Activated T-cell treated with anti-CD3 and anti-CD28 coated beads, Interleukin-2, amount 50 U/mL, for 24 hours (primary cell): ENCODE measurements at regions not wholly inside any gene's neighbourhood (a gene's known extent, or its start where the extent isn't known, plus 50 kb on each side); places are given as distances from the start of the nearest gene placed in this dataset.

Experiments
- DNase-seq: peaks from one replicate; pipeline ENCODE4 v3.0.0-alpha.2; 2020
- H3K27ac Mint-ChIP-seq: 2 replicates; pipeline ENCODE4 v1.8.0; 2020; ENCODE audit warnings: mild to moderate bottlenecking, mixed read lengths
- H3K27me3 Mint-ChIP-seq: 2 replicates; pipeline ENCODE4 v1.8.0; 2020; ENCODE audit warnings: mixed read lengths
- H3K36me3 Mint-ChIP-seq: 2 replicates; pipeline ENCODE4 v1.8.0; 2020; ENCODE audit warnings: low read depth, mixed read lengths
- H3K4me1 Mint-ChIP-seq: 2 replicates; pipeline ENCODE4 v1.8.0; 2020; ENCODE audit warnings: low read depth, mixed read lengths
- H3K4me3 Mint-ChIP-seq: 2 replicates; pipeline ENCODE4 v1.8.0; 2020; ENCODE audit warnings: mild to moderate bottlenecking, moderate library complexity, mixed read lengths
- H3K9me3 Mint-ChIP-seq: 2 replicates; pipeline ENCODE4 v1.8.0; 2020; ENCODE audit warnings: mixed read lengths

GRCh38 chr11:44446366-44446762, 119.1 kb upstream of the CD82 start:
- H3K4me1 Mint-ChIP-seq: no peaks in the 10 kb centered on the region
- peaks cover 5% of the 10 kb centered on the region for H3K9me3 Mint-ChIP-seq
- no peaks in the 10 kb centered on the region for H3K36me3 Mint-ChIP-seq

GRCh38 chr11:44446996-44447771, 118.3 kb upstream of the CD82 start:
- H3K27me3 Mint-ChIP-seq: peaks cover 10% of the 10 kb centered on the region

More at GRCh38 chr11:44446366-44446762, 119.1 kb upstream of the CD82 start:
- H3K27ac Mint-ChIP-seq: no peak overlapping the region
- H3K4me3 Mint-ChIP-seq: no peak overlapping the region
- no peak for DNase-seq
- peaks cover 16% of the 10 kb centered on the region for H3K27me3 Mint-ChIP-seq

GRCh38 chr11:44450295-44450932, 115.0 kb upstream of the CD82 start:
- no peak for DNase-seq
- H3K27me3 Mint-ChIP-seq: peaks cover 6% of the 10 kb centered on the region
- no peaks in the 10 kb centered on the region for H3K9me3 Mint-ChIP-seq
- no peaks in the 10 kb centered on the region for H3K36me3 Mint-ChIP-seq
- H3K27ac Mint-ChIP-seq: no peak overlapping the region
- no peaks in the 10 kb centered on the region for H3K4me1 Mint-ChIP-seq
- H3K4me3 Mint-ChIP-seq: no peak overlapping the region

More at GRCh38 chr11:44446996-44447771, 118.3 kb upstream of the CD82 start:
- Mint-ChIP-seq H3K36me3 (no peaks in the 10 kb centered on the region), H3K9me3 (peaks cover 2% of the 10 kb centered on the region), H3K27ac (no peak overlapping the region), H3K4me3 (no peak overlapping the region), H3K4me1 (no peaks in the 10 kb centered on the region)
- no peak for DNase-seq

- peaks cover 4% of the 10 kb centered on the region for H3K27me3 Mint-ChIP-seq
- no peak overlapping the region for H3K4me3 Mint-ChIP-seq
- no peaks in the 10 kb centered on the region for H3K36me3 Mint-ChIP-seq
- no peak overlapping the region for H3K27ac Mint-ChIP-seq
- no peaks in the 10 kb centered on the region for H3K4me1 Mint-ChIP-seq
- DNase-seq: no peak
- no peaks in the 10 kb centered on the region for H3K9me3 Mint-ChIP-seq
Observed at GRCh38 chr11:44451706-44452105, 113.8 kb upstream of the CD82 start.

- Mint-ChIP-seq H3K27ac (no peak overlapping the region), H3K4me3 (no peak overlapping the region), H3K27me3 (peaks cover 1% of the 10 kb centered on the region), H3K36me3 (no peaks in the 10 kb centered on the region), H3K4me1 (no peaks in the 10 kb centered on the region), H3K9me3 (no peaks in the 10 kb centered on the region)
- no peak for DNase-seq
Observed at GRCh38 chr11:44452827-44453572, 112.5 kb upstream of the CD82 start.

GRCh38 chr11:44453871-44454270, 111.6 kb upstream of the CD82 start:
- Mint-ChIP-seq H3K4me1 (no peaks in the 10 kb centered on the region), H3K9me3 (no peaks in the 10 kb centered on the region), H3K4me3 (no peak overlapping the region), H3K27ac (no peak overlapping the region), H3K36me3 (no peaks in the 10 kb centered on the region), H3K27me3 (no peaks in the 10 kb centered on the region)
- DNase-seq: no peak

GRCh38 chr11:44454666-44455065, 110.8 kb upstream of the CD82 start:
- no peak overlapping the region for H3K27ac Mint-ChIP-seq
- H3K9me3 Mint-ChIP-seq: no peaks in the 10 kb centered on the region
- no peak overlapping the region for H3K4me3 Mint-ChIP-seq
- H3K36me3 Mint-ChIP-seq: no peaks in the 10 kb centered on the region
- no peaks in the 10 kb centered on the region for H3K27me3 Mint-ChIP-seq
- DNase-seq: no peak
- H3K4me1 Mint-ChIP-seq: no peaks in the 10 kb centered on the region

GRCh38 chr11:44456544-44457300, 108.7 kb upstream of the CD82 start:
- no peak overlapping the region for H3K4me3 Mint-ChIP-seq
- no peak for DNase-seq
- H3K4me1 Mint-ChIP-seq: no peaks in the 10 kb centered on the region
- no peaks in the 10 kb centered on the region for H3K9me3 Mint-ChIP-seq
- no peaks in the 10 kb centered on the region for H3K36me3 Mint-ChIP-seq
- H3K27me3 Mint-ChIP-seq: no peaks in the 10 kb centered on the region
- no peak overlapping the region for H3K27ac Mint-ChIP-seq

GRCh38 chr11:44457862-44458261, 107.6 kb upstream of the CD82 start:
- no peaks in the 10 kb centered on the region for H3K9me3 Mint-ChIP-seq
- H3K4me3 Mint-ChIP-seq: no peak overlapping the region
- H3K4me1 Mint-ChIP-seq: no peaks in the 10 kb centered on the region
- H3K27me3 Mint-ChIP-seq: no peaks in the 10 kb centered on the region
- no peaks in the 10 kb centered on the region for H3K36me3 Mint-ChIP-seq
- H3K27ac Mint-ChIP-seq: no peak overlapping the region
- no peak for DNase-seq

- DNase-seq: no peak
- no peaks in the 10 kb centered on the region for H3K4me1 Mint-ChIP-seq
- H3K9me3 Mint-ChIP-seq: peaks cover 7% of the 10 kb centered on the region
- H3K4me3 Mint-ChIP-seq: no peak overlapping the region
- H3K27me3 Mint-ChIP-seq: peaks cover 9% of the 10 kb centered on the region
- H3K36me3 Mint-ChIP-seq: no peaks in the 10 kb centered on the region
- no peak overlapping the region for H3K27ac Mint-ChIP-seq
Observed at GRCh38 chr11:44463751-44464150, 101.7 kb upstream of the CD82 start.

- Mint-ChIP-seq H3K27me3 (peaks cover 10% of the 10 kb centered on the region), H3K36me3 (no peaks in the 10 kb centered on the region), H3K4me3 (no peak overlapping the region), H3K9me3 (peaks cover 7% of the 10 kb centered on the region), H3K4me1 (no peaks in the 10 kb centered on the region), H3K27ac (no peak overlapping the region)
- no peak for DNase-seq
Observed at GRCh38 chr11:44464741-44465140, 100.7 kb upstream of the CD82 start.

GRCh38 chr11:44466531-44467205, 98.8 kb upstream of the CD82 start:
- H3K4me1 Mint-ChIP-seq: no peaks in the 10 kb centered on the region
- no peak for DNase-seq

GRCh38 chr11:44467413-44467812, 98.0 kb upstream of the CD82 start:
- H3K36me3 Mint-ChIP-seq: no peaks in the 10 kb centered on the region
- no peaks in the 10 kb centered on the region for H3K4me1 Mint-ChIP-seq
- no peak overlapping the region for H3K4me3 Mint-ChIP-seq
- no peak for DNase-seq
- no peak overlapping the region for H3K27ac Mint-ChIP-seq
- peaks cover 19% of the 10 kb centered on the region for H3K27me3 Mint-ChIP-seq
- H3K9me3 Mint-ChIP-seq: peaks cover 7% of the 10 kb centered on the region

More at GRCh38 chr11:44466531-44467205, 98.8 kb upstream of the CD82 start:
- H3K36me3 Mint-ChIP-seq: no peaks in the 10 kb centered on the region
- H3K9me3 Mint-ChIP-seq: peaks cover 7% of the 10 kb centered on the region
- peaks cover 19% of the 10 kb centered on the region for H3K27me3 Mint-ChIP-seq
- no peak overlapping the region for H3K27ac Mint-ChIP-seq
- H3K4me3 Mint-ChIP-seq: no peak overlapping the region

- H3K27ac Mint-ChIP-seq: no peak overlapping the region
- peaks cover 20% of the 10 kb centered on the region for H3K27me3 Mint-ChIP-seq
- no peaks in the 10 kb centered on the region for H3K4me1 Mint-ChIP-seq
- no peak for DNase-seq
- peaks cover 7% of the 10 kb centered on the region for H3K9me3 Mint-ChIP-seq
- H3K36me3 Mint-ChIP-seq: no peaks in the 10 kb centered on the region
- no peak overlapping the region for H3K4me3 Mint-ChIP-seq
Observed at GRCh38 chr11:44467931-44468330, 97.5 kb upstream of the CD82 start.
